ENCODE measurements at regions not wholly inside any gene's neighbourhood (a gene's known extent, or its start where the extent isn't known, plus 50 kb on each side); places are given as distances from the start of the nearest gene placed in this dataset.

DNA sequence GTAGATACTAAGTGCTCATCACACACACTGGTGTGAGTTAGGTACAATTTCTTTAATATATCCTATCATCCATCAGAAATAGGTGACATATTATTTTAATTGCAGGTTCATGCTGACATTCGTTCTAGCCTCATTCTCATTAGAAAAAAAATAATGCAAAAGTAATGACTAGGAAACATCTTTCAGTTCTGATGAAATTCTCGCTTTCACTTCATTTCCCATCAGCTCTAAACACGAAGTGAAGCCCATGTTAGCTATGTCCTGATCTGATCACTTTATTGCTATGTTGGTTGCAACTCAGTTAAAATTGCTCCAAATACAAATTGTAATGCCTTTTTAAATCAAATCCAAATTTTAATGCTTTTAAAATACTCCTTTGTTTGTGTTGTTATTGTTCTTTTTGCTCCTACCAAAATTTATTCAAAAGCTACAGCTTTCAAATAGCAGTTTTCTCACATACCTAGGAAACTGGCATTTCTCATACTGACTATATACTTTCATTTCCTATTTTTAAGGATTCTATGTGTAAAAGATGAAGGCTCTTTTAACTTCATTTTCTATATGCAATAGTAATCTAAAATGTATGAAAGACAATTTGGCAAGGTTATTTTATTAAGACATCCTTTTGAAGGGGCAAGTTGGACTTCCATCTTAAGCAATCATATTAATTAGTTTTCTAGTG, 1237.8 kb upstream of the ACO1 start:
- no peaks in the 10 kb centered on the region for H3K79me1 ChIP-seq (ENCODE audit: low read depth in 1 of 2, low read length in 2 of 2)
- no peak overlapping the region for H4K91ac ChIP-seq (ENCODE audit: insufficient read depth, low read depth, low read length)
- CTCF ChIA-PET = no interaction called here
- WGBS, 2 experiments (ENCODE audit: extremely low coverage in 2 of 2, insufficient read length in 1 of 2) = no CpG with 5 or more reads among the region's 3 CpGs
- H2AK9ac ChIP-seq (replicated peaks; ENCODE audit: low read depth, low read length, poor library complexity) = no peak overlapping the region
- H2BK5ac ChIP-seq (ENCODE audit: low read depth, low read length, poor library complexity, severe bottlenecking) = no peak overlapping the region
- no peaks in the 10 kb centered on the region for H3K4me1 ChIP-seq (ENCODE audit: control insufficient read depth, insufficient read depth, low read length)
- no peaks in the 10 kb centered on the region for H3K27me3 ChIP-seq (ENCODE audit: control insufficient read depth, insufficient read depth, low read length)
- dilution Hi-C loops (cut with HindIII; ENCODE audit: low sequenced_read_pairs, unreplicated experiment) = no loop called here
- no peak overlapping the region for H3K4me2 ChIP-seq (ENCODE audit: low read depth, low read length)
- H4K8ac ChIP-seq (ENCODE audit: low read depth in 2 of 2, low read length in 2 of 2) = no peak overlapping the region
- no TSS peak for BruUV-seq (replicated peaks)
- H2BK120ac ChIP-seq (ENCODE audit: low read depth, low read length) = no peak overlapping the region
- H3K14ac ChIP-seq (replicated peaks; ENCODE audit: low read depth, low read length) = no peak overlapping the region
- POLR2A ChIA-PET (ENCODE audit: unreplicated experiment) = no interaction called here
- H3K18ac ChIP-seq (ENCODE audit: low read depth, low read length) = no peak overlapping the region
- H3K56ac ChIP-seq (ENCODE audit: extremely low read depth, insufficient read depth, low read length) = no peak overlapping the region
- H4K5ac ChIP-seq (ENCODE audit: low read depth, low read length) = no peak overlapping the region
- H2BK15ac ChIP-seq (ENCODE audit: low read depth, low read length) = no peak overlapping the region
- no peaks in the 10 kb centered on the region for H3K9me3 ChIP-seq (ENCODE audit: control insufficient read depth, insufficient read depth, low read length)
- no peak overlapping the region for H3K4ac ChIP-seq (ENCODE audit: low read depth, low read length)
- no peak overlapping the region for H3K27ac ChIP-seq (ENCODE audit: insufficient read depth, low read length)
- H3K9me1 ChIP-seq (ENCODE audit: insufficient read depth, low read length) = no peaks in the 10 kb centered on the region
- H2AFZ ChIP-seq (replicated peaks; ENCODE audit: low read length, poor library complexity) = no peak overlapping the region
- no peaks in the 10 kb centered on the region for H4K20me1 ChIP-seq (ENCODE audit: insufficient read depth, low read length)
- H2BK20ac ChIP-seq (ENCODE audit: low read depth, low read length) = no peak overlapping the region
- TF ChIP-seq BHLHE40 (IDR thresholded peaks at IDR 0.05; ENCODE audit: low read depth, low read length) (no peak), NFE2L2 (IDR thresholded peaks at IDR 0.05; ENCODE audit: low read depth, low read length) (no peak), POLR2A (IDR thresholded peaks at IDR 0.05; ENCODE audit: low read depth, low read length) (no peak), MAZ (IDR thresholded peaks at IDR 0.05; ENCODE audit: borderline replicate concordance, low read depth, low read length) (no peak), CEBPB (IDR thresholded peaks at IDR 0.05; ENCODE audit: low read depth, low read length) (no peak), SMC3 (IDR thresholded peaks at IDR 0.05; ENCODE audit: low read depth, low read length) (no peak)
- TF ChIP-seq, protein P1, sequence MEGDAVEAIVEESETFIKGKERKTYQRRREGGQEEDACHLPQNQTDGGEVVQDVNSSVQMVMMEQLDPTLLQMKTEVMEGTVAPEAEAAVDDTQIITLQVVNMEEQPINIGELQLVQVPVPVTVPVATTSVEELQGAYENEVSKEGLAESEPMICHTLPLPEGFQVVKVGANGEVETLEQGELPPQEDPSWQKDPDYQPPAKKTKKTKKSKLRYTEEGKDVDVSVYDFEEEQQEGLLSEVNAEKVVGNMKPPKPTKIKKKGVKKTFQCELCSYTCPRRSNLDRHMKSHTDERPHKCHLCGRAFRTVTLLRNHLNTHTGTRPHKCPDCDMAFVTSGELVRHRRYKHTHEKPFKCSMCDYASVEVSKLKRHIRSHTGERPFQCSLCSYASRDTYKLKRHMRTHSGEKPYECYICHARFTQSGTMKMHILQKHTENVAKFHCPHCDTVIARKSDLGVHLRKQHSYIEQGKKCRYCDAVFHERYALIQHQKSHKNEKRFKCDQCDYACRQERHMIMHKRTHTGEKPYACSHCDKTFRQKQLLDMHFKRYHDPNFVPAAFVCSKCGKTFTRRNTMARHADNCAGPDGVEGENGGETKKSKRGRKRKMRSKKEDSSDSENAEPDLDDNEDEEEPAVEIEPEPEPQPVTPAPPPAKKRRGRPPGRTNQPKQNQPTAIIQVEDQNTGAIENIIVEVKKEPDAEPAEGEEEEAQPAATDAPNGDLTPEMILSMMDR (conservative IDR thresholded peaks at IDR 0.05; ENCODE audit: low read depth, low read length) = no peak
- in situ Hi-C loops (cut with MboI; ENCODE audit: low sequenced_read_pairs) = no loop called here
- H3K36me3 ChIP-seq (ENCODE audit: control insufficient read depth, insufficient read depth, low read length) = no peaks in the 10 kb centered on the region
- DNase-seq (no peak), ATAC-seq (ENCODE audit: low read depth) (no peak)
- intact Hi-C loops (cut with micrococcal nuclease) = no loop called here
- H2AK5ac ChIP-seq (ENCODE audit: low read depth, low read length) = no peak overlapping the region
- H3K4me3 ChIP-seq (ENCODE audit: insufficient read depth, low read depth, low read length) = no peak overlapping the region
- no peak overlapping the region for H3K23ac ChIP-seq (ENCODE audit: low read depth, low read length)
- no peak overlapping the region for H3K9ac ChIP-seq (ENCODE audit: low read depth, low read length)
